ENCODE measurements at regions not wholly inside any gene's neighbourhood (a gene's known extent, or its start where the extent isn't known, plus 50 kb on each side); places are given as distances from the start of the nearest gene placed in this dataset.

DNA sequence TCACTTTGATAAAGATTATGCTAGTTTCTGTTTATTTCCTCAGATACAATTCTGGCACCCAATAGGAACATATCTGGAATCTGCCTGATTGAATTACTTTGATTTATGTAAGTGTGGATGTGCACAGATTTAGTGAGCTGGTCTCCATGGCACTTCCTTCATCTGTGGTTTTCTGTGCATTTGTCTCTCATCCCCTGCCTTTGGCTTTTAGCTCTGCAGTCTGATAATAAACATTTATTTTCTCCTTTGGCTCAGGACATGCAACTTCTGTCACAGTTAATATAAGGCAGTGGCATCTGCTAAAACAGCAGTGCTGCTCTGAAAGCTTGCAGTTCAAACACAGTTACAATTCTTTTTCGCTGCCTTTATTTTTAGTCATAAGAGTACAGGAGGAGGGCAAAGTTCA is 273.7 kb upstream of the CHRM2 start:
- no peak for TF ChIP-seq CTCF (conservative IDR thresholded peaks at IDR 0.05; ENCODE audit: low read depth, low read length)
- TF ChIP-seq POLR2A (IDR thresholded peaks at IDR 0.05; ENCODE audit: low read depth, low read length) = no peak
